Chondrocyte (in vitro differentiated cells): ENCODE measurements at regions not wholly inside any gene's neighbourhood (a gene's known extent, or its start where the extent isn't known, plus 50 kb on each side); places are given as distances from the start of the nearest gene placed in this dataset.

Experiments
- DNase-seq: peaks from one replicate; pipeline ENCODE4 v3.0.0; 2021; ENCODE audit warnings: mixed read lengths, low spot score
- H3K27ac Mint-ChIP-seq: one replicate; pipeline ENCODE4 v1.8.0; 2021; ENCODE audit warnings: mild to moderate bottlenecking, moderate library complexity, mixed read lengths; ENCODE audit not compliant: unreplicated experiment
- H3K27me3 Mint-ChIP-seq: 2 replicates; pipeline ENCODE4 v1.8.0; 2021; ENCODE audit warnings: low read depth, mixed read lengths
- H3K36me3 Mint-ChIP-seq: 2 replicates; pipeline ENCODE4 v1.8.0; 2021; ENCODE audit warnings: low read depth, mixed read lengths
- H3K4me1 Mint-ChIP-seq: 2 replicates; pipeline ENCODE4 v1.8.0; 2021; ENCODE audit warnings: low read depth, mild to moderate bottlenecking, mixed read lengths
- H3K4me3 Mint-ChIP-seq: one replicate; pipeline ENCODE4 v1.8.0; 2021; ENCODE audit warnings: mild to moderate bottlenecking, moderate library complexity, mixed read lengths; ENCODE audit not compliant: unreplicated experiment
- H3K9me3 Mint-ChIP-seq: 2 replicates; pipeline ENCODE4 v1.8.0; 2021; ENCODE audit warnings: low read depth, mixed read lengths
- TF ChIP-seq, protein P1 (sequence below): fragments of 200-600 bp; sonication (generic); IDR thresholded peaks from 2 replicates; pipeline ENCODE4 v1.5.0; 2021; ENCODE audit warnings: antibody characterized with exemption, mild to moderate bottlenecking, moderate library complexity

GRCh38 chr3:81295906-81296577 is 465.4 kb downstream of the GBE1 start:
- no peaks in the 10 kb centered on the region for H3K36me3 Mint-ChIP-seq
- H3K4me3 Mint-ChIP-seq: no peak overlapping the region
- DNase-seq: no peak
- peaks cover 4% of the 10 kb centered on the region for H3K4me1 Mint-ChIP-seq
- no peak overlapping the region for H3K27ac Mint-ChIP-seq
- TF ChIP-seq, protein P1, sequence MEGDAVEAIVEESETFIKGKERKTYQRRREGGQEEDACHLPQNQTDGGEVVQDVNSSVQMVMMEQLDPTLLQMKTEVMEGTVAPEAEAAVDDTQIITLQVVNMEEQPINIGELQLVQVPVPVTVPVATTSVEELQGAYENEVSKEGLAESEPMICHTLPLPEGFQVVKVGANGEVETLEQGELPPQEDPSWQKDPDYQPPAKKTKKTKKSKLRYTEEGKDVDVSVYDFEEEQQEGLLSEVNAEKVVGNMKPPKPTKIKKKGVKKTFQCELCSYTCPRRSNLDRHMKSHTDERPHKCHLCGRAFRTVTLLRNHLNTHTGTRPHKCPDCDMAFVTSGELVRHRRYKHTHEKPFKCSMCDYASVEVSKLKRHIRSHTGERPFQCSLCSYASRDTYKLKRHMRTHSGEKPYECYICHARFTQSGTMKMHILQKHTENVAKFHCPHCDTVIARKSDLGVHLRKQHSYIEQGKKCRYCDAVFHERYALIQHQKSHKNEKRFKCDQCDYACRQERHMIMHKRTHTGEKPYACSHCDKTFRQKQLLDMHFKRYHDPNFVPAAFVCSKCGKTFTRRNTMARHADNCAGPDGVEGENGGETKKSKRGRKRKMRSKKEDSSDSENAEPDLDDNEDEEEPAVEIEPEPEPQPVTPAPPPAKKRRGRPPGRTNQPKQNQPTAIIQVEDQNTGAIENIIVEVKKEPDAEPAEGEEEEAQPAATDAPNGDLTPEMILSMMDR: no peak
- no peaks in the 10 kb centered on the region for H3K9me3 Mint-ChIP-seq
- no peaks in the 10 kb centered on the region for H3K27me3 Mint-ChIP-seq

GRCh38 chr3:81293156-81293555 is 468.3 kb downstream of the GBE1 start:
- no peak for DNase-seq
- H3K27me3 Mint-ChIP-seq: no peaks in the 10 kb centered on the region
- H3K4me1 Mint-ChIP-seq: peaks cover 9% of the 10 kb centered on the region
- no peak overlapping the region for H3K27ac Mint-ChIP-seq
- TF ChIP-seq, protein P1: no peak
- H3K9me3 Mint-ChIP-seq: peaks cover 3% of the 10 kb centered on the region
- H3K4me3 Mint-ChIP-seq: no peak overlapping the region
- no peaks in the 10 kb centered on the region for H3K36me3 Mint-ChIP-seq

GRCh38 chr3:81291586-81291985 is 469.9 kb downstream of the GBE1 start:
- TF ChIP-seq, protein P1: no peak
- no peak overlapping the region for H3K27ac Mint-ChIP-seq
- peaks cover 6% of the 10 kb centered on the region for H3K4me1 Mint-ChIP-seq
- no peak for DNase-seq
- H3K9me3 Mint-ChIP-seq: peaks cover 3% of the 10 kb centered on the region
- no peaks in the 10 kb centered on the region for H3K36me3 Mint-ChIP-seq
- no peak overlapping the region for H3K4me3 Mint-ChIP-seq
- H3K27me3 Mint-ChIP-seq: no peaks in the 10 kb centered on the region

DNA sequence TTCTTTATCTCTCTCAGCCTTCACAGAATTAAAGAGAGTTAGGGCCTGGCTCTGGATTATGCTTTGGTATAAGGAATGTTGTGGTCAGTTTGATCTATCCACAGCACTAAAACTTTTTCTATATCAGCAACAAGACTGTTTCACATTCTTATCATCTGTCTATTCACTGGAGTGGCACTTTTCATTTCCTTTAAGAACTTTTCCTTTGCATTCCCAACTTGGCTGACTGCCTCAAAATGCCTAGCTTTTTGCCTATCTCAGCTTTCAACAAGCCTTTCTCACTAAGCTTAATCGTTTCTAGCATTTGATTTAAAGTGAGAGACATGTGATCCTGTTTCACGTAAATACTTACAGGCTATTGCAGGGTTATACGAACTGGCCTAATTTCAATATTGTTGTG is 471.8 kb downstream of the GBE1 start:
- H3K27ac Mint-ChIP-seq: no peak overlapping the region

GRCh38 chr3:81279481-81280379 is 481.7 kb downstream of the GBE1 start:
- no peaks in the 10 kb centered on the region for H3K36me3 Mint-ChIP-seq
- TF ChIP-seq, protein P1: no peak
- no peak overlapping the region for H3K27ac Mint-ChIP-seq
- no peaks in the 10 kb centered on the region for H3K9me3 Mint-ChIP-seq
- H3K4me3 Mint-ChIP-seq: no peak overlapping the region
- peaks cover 7% of the 10 kb centered on the region for H3K4me1 Mint-ChIP-seq
- no peaks in the 10 kb centered on the region for H3K27me3 Mint-ChIP-seq
- no peak for DNase-seq

More for the DNA sequence above, 471.8 kb downstream of the GBE1 start:
- H3K36me3 Mint-ChIP-seq: no peaks in the 10 kb centered on the region
- H3K27me3 Mint-ChIP-seq: no peaks in the 10 kb centered on the region
- H3K4me1 Mint-ChIP-seq: peaks cover 6% of the 10 kb centered on the region
- H3K4me3 Mint-ChIP-seq: no peak overlapping the region
- TF ChIP-seq, protein P1: no peak
- no peak for DNase-seq
- peaks cover 3% of the 10 kb centered on the region for H3K9me3 Mint-ChIP-seq
